ENCODE measurements at regions not wholly inside any gene's neighbourhood (a gene's known extent, or its start where the extent isn't known, plus 50 kb on each side); places are given as distances from the start of the nearest gene placed in this dataset.

GRCh38 chr3:144085964-144086363 lies 114.3 kb downstream of the DIPK2A start:
- H3K9me3 Mint-ChIP-seq: peaks cover 0 to 6% (median 1%) of the 10 kb centered on the region in 7 donors
- no peak overlapping the region for H3K4me3 Mint-ChIP-seq
- WGBS (ENCODE audit: insufficient coverage): no CpG with 5 or more reads among the region's 3 CpGs

DNA sequence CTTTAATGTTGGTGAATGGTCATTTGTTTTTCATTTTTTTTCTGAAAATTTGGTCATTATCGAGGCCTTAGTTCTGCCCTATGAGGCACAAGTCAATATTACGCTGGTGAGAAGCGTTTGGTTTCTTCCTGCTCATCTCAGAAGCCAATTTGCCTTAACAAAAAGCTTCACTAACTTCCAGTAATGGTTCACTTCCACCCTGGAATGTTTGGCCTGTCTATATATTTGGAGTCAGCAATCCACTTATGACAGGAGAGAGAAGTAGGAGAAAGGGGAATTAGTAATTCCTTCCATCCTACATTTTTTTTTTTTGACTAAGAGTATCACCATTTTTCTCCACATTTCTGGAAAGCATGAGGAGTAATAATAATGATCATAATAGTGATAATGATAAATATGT lies 124.4 kb downstream of the DIPK2A start:
- no peaks in the 10 kb centered on the region for H3K4me1 ChIP-seq (ENCODE audit: control insufficient read depth in 1 of 2, insufficient read depth in 2 of 2, low read length in 2 of 2)

More at GRCh38 chr3:144085964-144086363, 114.3 kb downstream of the DIPK2A start:
- Histone ChIP-seq H4K20me1 (ENCODE audit: insufficient read depth, low read length) (no peaks in the 10 kb centered on the region), H2AFZ (ENCODE audit: insufficient read depth, low read depth, low read length, poor library complexity, severe bottlenecking) (no peak overlapping the region), H3K9ac (ENCODE audit: insufficient read depth, low read length, poor library complexity, severe bottlenecking) (no peak overlapping the region), H3K27me3 (ENCODE audit: control insufficient read depth in 2 of 2, insufficient read depth in 2 of 2, low read length in 2 of 2) (no peaks in the 10 kb centered on the region), H3K9me3 (replicated peaks in 1 of 2; ENCODE audit: control insufficient read depth in 1 of 2, insufficient read depth in 1 of 2, low read length in 2 of 2) (no peaks in the 10 kb centered on the region), H3K27ac (ENCODE audit: low read depth in 1 of 2, low read length in 2 of 2) (no peak overlapping the region), H3K4me1 (ENCODE audit: control insufficient read depth in 1 of 2, insufficient read depth in 2 of 2, low read length in 2 of 2) (peaks cover 3 to 4% of the 10 kb centered on the region in 2 donors), H3K4me2 (replicated peaks; ENCODE audit: extremely low read depth, low read length, poor library complexity, severe bottlenecking) (no peak overlapping the region), H3K36me3 (replicated peaks in 1 of 2; ENCODE audit: control insufficient read depth in 1 of 2, insufficient read depth in 2 of 2, low read length in 2 of 2) (no peaks in the 10 kb centered on the region), H3K79me2 (ENCODE audit: insufficient read depth, low read length) (no peaks in the 10 kb centered on the region), H3K4me3 (replicated peaks in 1 of 3; ENCODE audit: low read depth in 2 of 3, low read length in 3 of 3) (no peak overlapping the region)
- no peak overlapping the region for H3K27ac Mint-ChIP-seq
- DNase-seq: peak; percentile 45 to 79 (median 46)
- H3K27me3 Mint-ChIP-seq (ENCODE audit: low read depth in 3 of 3): peaks cover 0 to 4% (median 1%) of the 10 kb centered on the region in 3 donors
- TF ChIP-seq, protein P1, sequence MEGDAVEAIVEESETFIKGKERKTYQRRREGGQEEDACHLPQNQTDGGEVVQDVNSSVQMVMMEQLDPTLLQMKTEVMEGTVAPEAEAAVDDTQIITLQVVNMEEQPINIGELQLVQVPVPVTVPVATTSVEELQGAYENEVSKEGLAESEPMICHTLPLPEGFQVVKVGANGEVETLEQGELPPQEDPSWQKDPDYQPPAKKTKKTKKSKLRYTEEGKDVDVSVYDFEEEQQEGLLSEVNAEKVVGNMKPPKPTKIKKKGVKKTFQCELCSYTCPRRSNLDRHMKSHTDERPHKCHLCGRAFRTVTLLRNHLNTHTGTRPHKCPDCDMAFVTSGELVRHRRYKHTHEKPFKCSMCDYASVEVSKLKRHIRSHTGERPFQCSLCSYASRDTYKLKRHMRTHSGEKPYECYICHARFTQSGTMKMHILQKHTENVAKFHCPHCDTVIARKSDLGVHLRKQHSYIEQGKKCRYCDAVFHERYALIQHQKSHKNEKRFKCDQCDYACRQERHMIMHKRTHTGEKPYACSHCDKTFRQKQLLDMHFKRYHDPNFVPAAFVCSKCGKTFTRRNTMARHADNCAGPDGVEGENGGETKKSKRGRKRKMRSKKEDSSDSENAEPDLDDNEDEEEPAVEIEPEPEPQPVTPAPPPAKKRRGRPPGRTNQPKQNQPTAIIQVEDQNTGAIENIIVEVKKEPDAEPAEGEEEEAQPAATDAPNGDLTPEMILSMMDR (IDR thresholded peaks at IDR 0.05): no peak
- intact Hi-C loops (cut with micrococcal nuclease): no loop called here
- H3K4me1 Mint-ChIP-seq: peaks cover 4% of the 10 kb centered on the region
- no peaks in the 10 kb centered on the region for H3K36me3 Mint-ChIP-seq

More for the DNA sequence above, 124.4 kb downstream of the DIPK2A start:
- H3K27ac Mint-ChIP-seq: no peak overlapping the region
- no peaks in the 10 kb centered on the region for H3K27me3 Mint-ChIP-seq (ENCODE audit: low read depth in 3 of 3)
- peaks cover 17% of the 10 kb centered on the region in 2 donors for H3K9me3 ChIP-seq (replicated peaks in 1 of 2; ENCODE audit: control insufficient read depth in 1 of 2, insufficient read depth in 1 of 2, low read length in 2 of 2)
- no peak overlapping the region for H3K9ac ChIP-seq (ENCODE audit: insufficient read depth, low read length, poor library complexity, severe bottlenecking)
- H3K4me3 Mint-ChIP-seq: no peak overlapping the region
- H3K4me3 ChIP-seq (replicated peaks in 1 of 3; ENCODE audit: low read depth in 2 of 3, low read length in 3 of 3): no peak overlapping the region
- no peaks in the 10 kb centered on the region for H3K36me3 ChIP-seq (replicated peaks in 1 of 2; ENCODE audit: control insufficient read depth in 1 of 2, insufficient read depth in 2 of 2, low read length in 2 of 2)
- no peak overlapping the region for H2AFZ ChIP-seq (ENCODE audit: insufficient read depth, low read depth, low read length, poor library complexity, severe bottlenecking)
- H3K9me3 Mint-ChIP-seq: peaks cover 10 to 21% (median 20%) of the 10 kb centered on the region in 7 donors
- H3K79me2 ChIP-seq (ENCODE audit: insufficient read depth, low read length): no peaks in the 10 kb centered on the region
- no peak overlapping the region for H3K4me2 ChIP-seq (replicated peaks; ENCODE audit: extremely low read depth, low read length, poor library complexity, severe bottlenecking)
- no peak for DNase-seq
- no CpG with 5 or more reads among the region's 3 CpGs for WGBS (ENCODE audit: insufficient coverage)
- no peaks in the 10 kb centered on the region for H3K4me1 Mint-ChIP-seq
- H3K36me3 Mint-ChIP-seq: no peaks in the 10 kb centered on the region
- intact Hi-C loops (cut with micrococcal nuclease): no loop called here
- TF ChIP-seq, protein P1 (IDR thresholded peaks at IDR 0.05): no peak
- H4K20me1 ChIP-seq (ENCODE audit: insufficient read depth, low read length): no peaks in the 10 kb centered on the region
- H3K27ac ChIP-seq (ENCODE audit: low read depth in 1 of 2, low read length in 2 of 2): no peak overlapping the region
- H3K27me3 ChIP-seq (ENCODE audit: control insufficient read depth in 2 of 2, insufficient read depth in 2 of 2, low read length in 2 of 2): no peaks in the 10 kb centered on the region

All from CD14-positive monocyte (primary cell).